HepG2 (cell line): ENCODE measurements at regions not wholly inside any gene's neighbourhood (a gene's known extent, or its start where the extent isn't known, plus 50 kb on each side); places are given as distances from the start of the nearest gene placed in this dataset.

ENCODE experiments used
- HMG20B ChIP-seq: conservative IDR thresholded peaks from 2 replicates; pipeline ENCODE4 v1.6.1; 2016; ENCODE audit warnings: missing genetic modification reagents, missing compliant biosample characterization
- JUNB ChIP-seq: sonication (generic); formaldehyde crosslinking; IDR thresholded peaks from 2 replicates; pipeline ENCODE4 v1.8.0; 2022; ENCODE audit warnings: missing genetic modification reagents, mild to moderate bottlenecking, borderline replicate concordance
- RFX5 ChIP-seq: IDR thresholded peaks from 2 replicates; pipeline ENCODE4 v1.6.1; 2011; ENCODE audit warnings: low read depth, low read length, improper control_type of control experiment
- ZNF292 ChIP-seq: sonication (generic); formaldehyde crosslinking; IDR thresholded peaks from 2 replicates; pipeline ENCODE4 v1.8.1; 2022; ENCODE audit warnings: mild to moderate bottlenecking, low read depth, missing genetic modification reagents, borderline replicate concordance
- TF ChIP-seq, protein P1 (sequence below): sonication (generic); formaldehyde crosslinking; IDR thresholded peaks from 2 replicates; pipeline ENCODE4 v1.4.0; 2020; ENCODE audit warnings: mild to moderate bottlenecking, missing genetic modification reagents
- TF ChIP-seq, protein P2 (sequence below): sonication (generic); formaldehyde crosslinking; IDR thresholded peaks from 2 replicates; pipeline ENCODE4 v1.8.1; 2022; ENCODE audit warnings: low read depth, mild to moderate bottlenecking, missing genetic modification reagents
- TF ChIP-seq, protein P3 (sequence below): sonication (generic); formaldehyde crosslinking; IDR thresholded peaks from 2 replicates; pipeline ENCODE4 v1.5.0; 2020; ENCODE audit warnings: mild to moderate bottlenecking, missing genetic modification reagents, moderate library complexity
- TF ChIP-seq, protein P4 (sequence below): sonication (generic); formaldehyde crosslinking; IDR thresholded peaks from 2 replicates; pipeline ENCODE4 v1.8.0; 2022; ENCODE audit warnings: missing genetic modification reagents, mild to moderate bottlenecking, moderate library complexity, borderline replicate concordance

DNA sequence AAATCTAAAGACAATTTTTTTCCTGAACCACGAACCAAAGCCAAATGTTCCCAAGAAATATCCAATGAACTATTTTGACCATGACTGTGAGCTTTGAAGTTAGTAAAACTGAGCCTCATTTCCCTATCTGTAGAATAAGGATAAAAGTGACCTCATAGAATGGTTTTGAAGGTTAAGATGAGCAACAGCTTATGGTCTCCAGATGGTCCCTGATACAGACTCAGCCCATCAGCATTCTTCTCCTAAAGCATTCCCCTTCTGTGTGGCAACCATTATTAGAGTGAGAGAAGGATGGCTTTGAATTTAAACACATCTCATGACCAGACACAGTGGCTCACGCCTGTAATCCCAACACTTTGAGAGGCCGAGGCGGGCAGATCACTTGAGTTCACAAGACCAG lies 70.1 kb downstream of the COPRS start (continued):
- TF ChIP-seq, protein P1, sequence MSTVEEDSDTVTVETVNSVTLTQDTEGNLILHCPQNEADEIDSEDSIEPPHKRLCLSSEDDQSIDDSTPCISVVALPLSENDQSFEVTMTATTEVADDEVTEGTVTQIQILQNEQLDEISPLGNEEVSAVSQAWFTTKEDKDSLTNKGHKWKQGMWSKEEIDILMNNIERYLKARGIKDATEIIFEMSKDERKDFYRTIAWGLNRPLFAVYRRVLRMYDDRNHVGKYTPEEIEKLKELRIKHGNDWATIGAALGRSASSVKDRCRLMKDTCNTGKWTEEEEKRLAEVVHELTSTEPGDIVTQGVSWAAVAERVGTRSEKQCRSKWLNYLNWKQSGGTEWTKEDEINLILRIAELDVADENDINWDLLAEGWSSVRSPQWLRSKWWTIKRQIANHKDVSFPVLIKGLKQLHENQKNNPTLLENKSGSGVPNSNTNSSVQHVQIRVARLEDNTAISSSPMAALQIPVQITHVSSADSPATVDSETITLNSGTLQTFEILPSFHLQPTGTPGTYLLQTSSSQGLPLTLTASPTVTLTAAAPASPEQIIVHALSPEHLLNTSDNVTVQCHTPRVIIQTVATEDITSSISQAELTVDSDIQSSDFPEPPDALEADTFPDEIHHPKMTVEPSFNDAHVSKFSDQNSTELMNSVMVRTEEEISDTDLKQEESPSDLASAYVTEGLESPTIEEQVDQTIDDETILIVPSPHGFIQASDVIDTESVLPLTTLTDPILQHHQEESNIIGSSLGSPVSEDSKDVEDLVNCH, result no peak
- TF ChIP-seq, protein P2, sequence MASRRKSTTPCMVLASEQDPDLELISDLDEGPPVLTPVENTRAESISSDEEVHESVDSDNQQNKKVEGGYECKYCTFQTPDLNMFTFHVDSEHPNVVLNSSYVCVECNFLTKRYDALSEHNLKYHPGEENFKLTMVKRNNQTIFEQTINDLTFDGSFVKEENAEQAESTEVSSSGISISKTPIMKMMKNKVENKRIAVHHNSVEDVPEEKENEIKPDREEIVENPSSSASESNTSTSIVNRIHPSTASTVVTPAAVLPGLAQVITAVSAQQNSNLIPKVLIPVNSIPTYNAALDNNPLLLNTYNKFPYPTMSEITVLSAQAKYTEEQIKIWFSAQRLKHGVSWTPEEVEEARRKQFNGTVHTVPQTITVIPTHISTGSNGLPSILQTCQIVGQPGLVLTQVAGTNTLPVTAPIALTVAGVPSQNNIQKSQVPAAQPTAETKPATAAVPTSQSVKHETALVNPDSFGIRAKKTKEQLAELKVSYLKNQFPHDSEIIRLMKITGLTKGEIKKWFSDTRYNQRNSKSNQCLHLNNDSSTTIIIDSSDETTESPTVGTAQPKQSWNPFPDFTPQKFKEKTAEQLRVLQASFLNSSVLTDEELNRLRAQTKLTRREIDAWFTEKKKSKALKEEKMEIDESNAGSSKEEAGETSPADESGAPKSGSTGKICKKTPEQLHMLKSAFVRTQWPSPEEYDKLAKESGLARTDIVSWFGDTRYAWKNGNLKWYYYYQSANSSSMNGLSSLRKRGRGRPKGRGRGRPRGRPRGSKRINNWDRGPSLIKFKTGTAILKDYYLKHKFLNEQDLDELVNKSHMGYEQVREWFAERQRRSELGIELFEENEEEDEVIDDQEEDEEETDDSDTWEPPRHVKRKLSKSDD (CRISPR knock-in tag), result no peak
- no peak for TF ChIP-seq JUNB (CRISPR knock-in tag)
- TF ChIP-seq ZNF292 (CRISPR knock-in tag), result no peak
- TF ChIP-seq HMG20B (CRISPR knock-in tag), result no peak
- no peak for TF ChIP-seq RFX5
- TF ChIP-seq, protein P3, sequence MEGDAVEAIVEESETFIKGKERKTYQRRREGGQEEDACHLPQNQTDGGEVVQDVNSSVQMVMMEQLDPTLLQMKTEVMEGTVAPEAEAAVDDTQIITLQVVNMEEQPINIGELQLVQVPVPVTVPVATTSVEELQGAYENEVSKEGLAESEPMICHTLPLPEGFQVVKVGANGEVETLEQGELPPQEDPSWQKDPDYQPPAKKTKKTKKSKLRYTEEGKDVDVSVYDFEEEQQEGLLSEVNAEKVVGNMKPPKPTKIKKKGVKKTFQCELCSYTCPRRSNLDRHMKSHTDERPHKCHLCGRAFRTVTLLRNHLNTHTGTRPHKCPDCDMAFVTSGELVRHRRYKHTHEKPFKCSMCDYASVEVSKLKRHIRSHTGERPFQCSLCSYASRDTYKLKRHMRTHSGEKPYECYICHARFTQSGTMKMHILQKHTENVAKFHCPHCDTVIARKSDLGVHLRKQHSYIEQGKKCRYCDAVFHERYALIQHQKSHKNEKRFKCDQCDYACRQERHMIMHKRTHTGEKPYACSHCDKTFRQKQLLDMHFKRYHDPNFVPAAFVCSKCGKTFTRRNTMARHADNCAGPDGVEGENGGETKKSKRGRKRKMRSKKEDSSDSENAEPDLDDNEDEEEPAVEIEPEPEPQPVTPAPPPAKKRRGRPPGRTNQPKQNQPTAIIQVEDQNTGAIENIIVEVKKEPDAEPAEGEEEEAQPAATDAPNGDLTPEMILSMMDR (CRISPR knock-in tag), result no peak
- TF ChIP-seq, protein P4, sequence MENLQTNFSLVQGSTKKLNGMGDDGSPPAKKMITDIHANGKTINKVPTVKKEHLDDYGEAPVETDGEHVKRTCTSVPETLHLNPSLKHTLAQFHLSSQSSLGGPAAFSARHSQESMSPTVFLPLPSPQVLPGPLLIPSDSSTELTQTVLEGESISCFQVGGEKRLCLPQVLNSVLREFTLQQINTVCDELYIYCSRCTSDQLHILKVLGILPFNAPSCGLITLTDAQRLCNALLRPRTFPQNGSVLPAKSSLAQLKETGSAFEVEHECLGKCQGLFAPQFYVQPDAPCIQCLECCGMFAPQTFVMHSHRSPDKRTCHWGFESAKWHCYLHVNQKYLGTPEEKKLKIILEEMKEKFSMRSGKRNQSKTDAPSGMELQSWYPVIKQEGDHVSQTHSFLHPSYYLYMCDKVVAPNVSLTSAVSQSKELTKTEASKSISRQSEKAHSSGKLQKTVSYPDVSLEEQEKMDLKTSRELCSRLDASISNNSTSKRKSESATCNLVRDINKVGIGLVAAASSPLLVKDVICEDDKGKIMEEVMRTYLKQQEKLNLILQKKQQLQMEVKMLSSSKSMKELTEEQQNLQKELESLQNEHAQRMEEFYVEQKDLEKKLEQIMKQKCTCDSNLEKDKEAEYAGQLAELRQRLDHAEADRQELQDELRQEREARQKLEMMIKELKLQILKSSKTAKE (CRISPR knock-in tag), result no peak
